UCSD-AML1 (cell line): ENCODE measurements at regions not wholly inside any gene's neighbourhood (a gene's known extent, or its start where the extent isn't known, plus 50 kb on each side); places are given as distances from the start of the nearest gene placed in this dataset.

ENCODE experiments used
- DNase-seq: peaks from one replicate; lab custom pipeline; 2025; ENCODE audit not compliant: unreplicated experiment; lab: John Stamatoyannopoulos, UW

DNA sequence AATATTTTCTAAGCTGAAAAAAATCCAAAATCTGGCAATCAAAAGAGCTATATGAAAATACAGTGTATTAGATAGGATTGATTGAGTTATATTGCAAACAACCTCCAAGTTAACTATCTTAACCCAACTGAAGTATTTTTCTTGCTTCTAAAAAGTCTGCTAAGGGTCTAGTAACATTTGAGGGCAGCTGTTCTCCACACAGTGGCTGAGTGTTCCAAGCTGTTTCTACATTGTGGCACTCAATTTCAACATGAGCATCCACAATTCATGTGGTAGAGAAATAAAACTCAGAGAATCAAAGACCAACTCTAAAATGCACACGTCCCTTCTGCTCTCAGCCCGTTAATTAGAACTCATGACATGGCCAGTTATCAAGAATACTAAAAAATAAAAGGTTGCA, 340.0 kb downstream of the C12orf50 start:
- DNase-seq: no peak

DNA sequence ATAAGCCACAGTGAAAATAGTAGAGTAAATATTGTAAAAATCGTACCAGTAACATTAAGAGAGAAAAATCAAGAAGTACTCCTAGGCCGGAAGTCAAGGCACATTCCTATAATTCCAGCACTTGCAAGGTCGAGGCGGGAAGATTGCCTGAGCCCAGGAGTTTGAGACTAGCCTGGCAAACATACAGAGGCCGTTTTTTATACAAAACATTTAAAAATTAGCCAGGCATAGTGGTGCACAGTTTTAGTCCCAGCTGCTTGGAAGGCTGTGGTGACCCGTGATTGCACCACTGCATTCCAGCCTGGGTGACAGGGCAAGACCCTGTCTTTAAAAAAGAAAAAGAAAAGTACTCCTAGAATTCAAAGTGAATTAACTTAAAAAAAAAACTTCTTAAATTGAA, 341.8 kb downstream of the C12orf50 start:
- DNase-seq: no peak

DNA sequence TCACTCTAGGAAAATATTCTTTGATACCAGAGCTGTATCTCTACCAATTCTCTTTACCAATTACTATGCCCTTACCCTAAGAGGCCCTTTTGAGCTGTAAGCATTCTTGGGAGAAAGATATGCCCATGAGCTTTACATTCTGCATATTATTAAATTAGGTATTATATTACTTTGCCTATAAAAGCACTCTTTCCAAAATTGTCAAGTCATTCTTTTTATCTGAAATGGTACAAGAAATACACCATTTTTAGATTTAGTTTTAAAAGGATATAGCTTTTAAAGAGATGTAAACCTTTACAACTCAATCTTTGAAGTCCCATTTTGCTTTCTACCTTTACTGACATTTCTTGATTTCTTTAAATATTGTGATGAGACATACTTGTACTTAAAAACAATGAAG, 343.5 kb downstream of the C12orf50 start:
- no peak for DNase-seq

DNA sequence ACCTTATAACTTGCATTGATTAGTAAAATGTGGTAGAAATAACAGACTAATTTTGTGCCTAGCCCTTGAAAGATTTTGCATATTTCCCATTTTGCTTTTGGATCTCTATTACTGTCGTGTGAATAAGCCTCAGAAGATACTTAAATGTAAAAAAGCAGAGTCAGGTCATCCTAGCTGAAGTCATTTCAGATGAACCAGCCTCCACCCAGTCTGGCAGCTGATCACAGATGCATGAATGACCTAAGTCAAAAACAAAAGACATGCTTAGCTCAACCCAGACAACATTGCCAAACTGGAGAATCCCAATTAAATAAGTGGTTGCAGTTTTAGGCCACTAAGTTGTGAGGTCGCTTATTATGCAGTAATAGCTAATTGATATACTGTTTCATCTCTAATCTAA, 349.9 kb downstream of the C12orf50 start:
- DNase-seq: no peak

DNA sequence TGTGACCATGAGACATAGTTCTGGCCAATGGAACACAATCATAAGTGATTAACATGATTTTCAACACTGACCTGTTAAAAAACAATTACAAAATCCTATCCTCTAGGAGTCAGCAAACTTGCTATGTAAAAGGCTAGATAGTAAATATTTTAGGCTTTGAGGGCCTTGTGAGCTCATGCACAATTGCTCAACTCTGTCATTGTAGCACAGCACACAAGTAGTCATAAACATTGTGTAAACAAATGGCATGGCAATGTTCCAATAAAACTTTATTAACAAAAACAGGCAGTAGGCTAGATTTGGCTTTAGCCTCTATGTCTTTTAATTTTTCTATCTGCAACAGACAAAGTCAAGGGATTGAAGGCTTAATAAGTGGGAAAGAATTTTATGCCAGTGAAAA, 350.7 kb downstream of the C12orf50 start:
- no peak for DNase-seq

DNA sequence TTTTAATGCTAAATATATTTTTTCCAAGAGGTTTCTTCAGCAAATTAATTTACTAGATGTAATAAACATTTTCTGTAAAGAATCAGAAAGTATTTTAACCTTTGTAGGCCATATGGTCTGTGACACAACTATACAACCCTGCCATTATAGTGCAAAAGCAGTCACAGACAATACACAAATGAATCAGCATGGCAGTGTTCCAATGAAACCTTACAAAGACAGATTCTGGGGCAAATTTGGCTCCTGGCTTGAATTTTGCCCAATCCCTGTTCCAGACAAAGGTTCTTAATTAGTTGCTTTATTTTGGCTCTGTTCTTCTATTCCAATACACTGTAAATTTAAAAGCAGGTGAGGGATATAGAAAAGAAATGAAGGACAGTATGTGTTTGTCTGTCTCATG, 352.5 kb downstream of the C12orf50 start:
- DNase-seq: no peak

DNA sequence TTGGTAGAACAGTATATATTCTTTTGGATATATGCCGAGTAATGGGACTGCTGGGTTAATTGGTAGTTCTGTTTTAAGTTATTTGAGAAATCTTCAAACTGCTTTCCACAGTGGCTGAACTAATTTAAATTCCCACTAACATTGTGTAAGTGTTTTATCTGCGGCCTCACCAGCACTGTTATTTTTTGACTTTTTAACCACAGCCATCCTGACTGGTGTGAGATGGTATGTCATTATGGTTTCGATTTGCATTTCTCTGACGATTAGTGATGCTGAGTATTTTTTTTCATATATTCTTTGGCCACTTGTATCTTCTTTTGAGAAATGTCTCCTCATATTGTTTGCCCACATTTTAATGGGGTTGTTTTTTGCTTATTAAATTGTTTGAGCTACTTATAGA, 357.4 kb downstream of the C12orf50 start:
- DNase-seq: no peak

DNA sequence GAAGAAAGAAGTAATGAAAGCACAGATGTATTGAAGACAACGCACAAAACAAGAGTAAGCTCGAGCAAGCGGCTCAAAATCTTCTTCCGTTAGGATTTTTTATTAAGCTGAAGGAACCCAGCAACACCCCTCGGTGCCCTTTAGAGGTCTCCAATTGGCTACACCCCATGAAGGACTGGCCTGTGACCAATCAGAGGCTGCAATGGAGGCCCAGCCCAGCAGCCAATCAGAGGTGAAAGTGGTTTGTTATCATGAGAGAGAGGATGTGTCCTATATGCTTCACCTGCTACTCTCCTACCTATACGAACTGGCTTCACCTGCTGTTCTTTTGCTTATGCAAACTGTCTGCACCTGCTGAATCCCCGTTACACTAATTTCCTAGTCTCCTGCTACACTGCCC, 358.8 kb downstream of the C12orf50 start:
- DNase-seq: no peak

DNA sequence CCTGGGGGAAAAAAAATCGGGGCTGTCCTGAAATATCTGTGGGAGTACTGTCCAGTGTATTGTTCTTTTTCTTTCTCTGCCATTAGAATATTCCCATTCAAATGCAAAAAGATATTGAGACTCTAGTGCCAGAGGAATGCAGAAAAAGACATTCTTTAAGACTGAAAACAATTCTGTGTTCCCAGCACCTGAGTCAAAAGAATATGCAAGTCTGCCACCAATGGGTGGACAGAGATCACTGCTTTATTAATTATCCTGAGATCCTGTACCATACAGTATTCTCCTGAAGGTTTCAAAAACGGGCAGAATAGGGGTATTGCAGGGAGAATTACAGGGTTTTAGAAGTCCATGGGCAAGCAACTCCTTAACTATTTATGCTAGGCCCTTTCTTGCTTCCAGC, 361.8 kb downstream of the C12orf50 start:
- no peak for DNase-seq

DNA sequence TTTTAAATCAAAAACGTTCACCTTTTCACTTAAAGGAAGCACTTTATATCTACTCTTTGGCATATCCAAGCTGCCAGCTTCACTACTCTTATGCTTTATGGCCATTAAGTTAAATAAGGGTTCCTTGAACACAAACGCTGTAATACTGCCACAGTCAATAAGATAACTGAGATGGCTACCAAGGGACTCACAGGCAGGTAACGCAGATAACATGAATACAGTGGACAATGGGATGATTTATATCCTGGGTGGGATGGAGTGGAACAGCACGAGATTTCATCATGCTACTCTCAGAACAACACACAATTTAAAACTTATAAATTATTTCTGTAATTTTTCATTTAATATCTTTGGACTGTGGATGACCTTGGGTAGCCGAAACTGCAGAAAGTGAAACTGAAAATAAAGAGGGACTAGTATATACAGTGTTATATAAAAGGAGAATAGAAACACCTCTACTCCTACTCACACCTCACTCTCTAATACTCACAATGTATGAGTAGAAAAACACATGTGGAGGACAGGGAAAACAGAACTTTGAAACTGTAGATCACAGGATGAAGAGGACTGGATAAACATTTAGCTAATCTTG, 367.3 kb downstream of the C12orf50 start:
- no peak for DNase-seq

DNA sequence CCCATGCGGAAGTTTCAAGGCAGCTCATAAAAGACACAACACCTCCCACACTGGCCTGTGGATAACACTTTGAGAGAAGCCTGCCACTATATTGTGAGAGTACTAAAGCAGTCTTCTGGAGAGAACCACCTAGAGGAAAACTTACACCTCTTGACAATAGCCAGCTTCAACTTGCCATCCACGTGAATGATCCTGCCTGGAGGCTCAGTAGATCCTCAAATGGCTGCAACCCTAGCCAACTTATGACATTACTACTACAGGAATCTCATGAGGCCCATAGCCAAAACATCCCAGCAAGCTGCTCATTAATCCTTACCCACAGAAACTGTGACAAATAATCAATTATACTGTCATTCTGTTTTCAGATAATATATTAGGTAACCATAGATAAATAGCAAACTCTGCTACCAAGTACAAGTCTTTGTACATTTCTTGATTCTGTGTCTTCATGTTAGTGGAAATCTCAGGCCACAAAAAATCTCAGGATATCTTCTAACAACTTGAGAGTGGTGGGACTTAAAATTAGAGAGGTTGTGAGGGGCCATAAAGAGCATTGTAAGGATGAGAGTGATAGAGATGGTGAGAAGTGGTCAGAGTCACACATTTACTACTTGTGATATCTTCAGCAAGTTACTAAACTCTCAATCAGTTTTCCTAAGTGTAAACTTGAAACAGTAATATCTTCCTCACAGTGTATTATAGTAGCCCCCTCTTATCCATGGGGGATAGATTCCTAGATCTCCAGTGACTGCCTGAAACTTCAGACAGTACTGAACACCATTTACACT, 368.0 kb downstream of the C12orf50 start:
- no peak for DNase-seq

DNA sequence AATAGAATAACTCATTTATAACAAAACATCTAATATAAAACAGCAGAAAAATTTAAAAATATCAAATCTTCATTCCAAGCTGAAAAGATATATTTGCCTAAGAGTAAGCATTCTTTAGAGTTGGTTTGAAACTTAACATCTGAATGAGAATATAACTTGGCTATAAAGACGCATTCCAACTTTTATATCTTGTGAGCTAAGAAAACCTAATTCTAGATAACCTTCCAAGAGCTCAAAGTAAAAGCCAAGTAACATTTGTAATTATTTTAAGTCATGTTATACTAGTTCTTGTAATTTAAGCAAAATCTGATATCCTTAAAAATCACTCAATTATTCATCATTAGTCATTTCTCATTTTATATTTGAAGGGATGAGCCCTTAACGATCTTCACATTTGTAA, 368.9 kb downstream of the C12orf50 start:
- DNase-seq: no peak

DNA sequence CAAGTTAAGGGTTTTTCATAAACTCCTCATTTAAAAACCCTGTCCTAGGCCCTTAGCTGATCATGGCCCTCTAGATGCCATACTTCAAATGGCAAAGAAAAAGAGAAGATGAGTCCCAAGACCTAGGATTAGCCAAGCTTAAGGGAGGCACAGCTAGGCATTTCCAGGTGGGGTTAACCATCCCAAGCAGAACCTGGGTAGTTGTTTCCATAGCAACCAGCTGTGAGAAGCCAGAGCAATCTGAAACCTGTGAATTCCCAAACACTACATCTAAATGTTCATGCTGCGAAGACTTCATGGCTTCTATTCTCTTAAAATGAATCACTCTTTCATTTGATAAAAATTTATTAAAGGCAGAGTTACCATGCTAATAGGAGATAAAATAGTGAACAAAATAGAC, 372.9 kb downstream of the C12orf50 start:
- DNase-seq: no peak

DNA sequence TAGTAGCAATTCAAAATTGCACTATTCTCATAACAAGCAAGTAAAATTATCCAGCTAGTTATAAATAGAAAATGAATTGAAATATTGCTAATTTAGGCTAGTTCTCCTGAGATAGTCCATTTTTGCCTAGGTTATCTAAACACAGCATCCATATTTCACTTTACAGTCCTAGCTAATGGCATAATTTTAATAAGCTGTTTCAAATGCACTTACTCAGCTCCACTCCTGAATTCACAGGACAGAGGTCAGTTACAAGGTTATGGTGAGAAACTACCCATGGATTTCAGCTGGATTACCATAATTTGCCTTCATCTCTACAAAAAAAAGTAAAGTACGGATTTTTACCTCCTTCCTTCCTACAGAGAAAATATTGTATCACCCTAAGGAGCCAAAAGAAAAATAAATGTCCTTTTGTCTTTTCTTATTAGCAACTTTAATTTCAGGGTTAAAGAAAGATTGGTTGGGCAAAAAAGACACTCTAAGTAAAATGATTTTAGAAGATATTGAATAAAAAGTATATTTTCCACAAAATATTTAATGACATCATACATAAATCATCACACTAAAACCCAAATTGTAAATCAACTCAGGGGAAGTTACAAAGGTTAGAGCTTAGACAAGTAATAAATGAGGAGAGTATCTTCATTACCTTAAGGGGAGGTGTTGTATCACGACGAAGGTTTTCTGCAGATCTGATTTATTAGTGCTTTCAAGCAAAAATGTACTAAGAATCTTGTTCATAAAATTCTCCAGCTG, 377.4 kb downstream of the C12orf50 start:
- no peak for DNase-seq

DNA sequence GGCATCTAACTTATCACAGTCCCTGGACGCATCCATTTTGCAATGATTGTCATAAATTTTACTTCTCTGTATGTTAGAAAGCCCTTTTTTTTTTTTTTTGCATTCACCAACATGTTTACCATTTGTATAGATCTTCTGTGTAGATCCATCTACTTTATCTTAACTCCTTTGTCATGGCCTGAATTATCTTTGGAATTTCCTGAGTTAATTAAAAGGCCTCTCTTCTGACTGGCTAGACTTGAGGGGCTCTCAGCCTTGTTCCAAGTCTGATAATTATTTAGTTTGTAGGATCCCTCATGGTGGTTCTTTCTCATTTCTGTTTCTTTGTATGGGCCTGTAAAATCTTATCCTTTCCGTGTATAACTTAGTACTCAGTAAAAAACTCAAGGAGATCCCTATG, 387.0 kb downstream of the C12orf50 start:
- DNase-seq: no peak

DNA sequence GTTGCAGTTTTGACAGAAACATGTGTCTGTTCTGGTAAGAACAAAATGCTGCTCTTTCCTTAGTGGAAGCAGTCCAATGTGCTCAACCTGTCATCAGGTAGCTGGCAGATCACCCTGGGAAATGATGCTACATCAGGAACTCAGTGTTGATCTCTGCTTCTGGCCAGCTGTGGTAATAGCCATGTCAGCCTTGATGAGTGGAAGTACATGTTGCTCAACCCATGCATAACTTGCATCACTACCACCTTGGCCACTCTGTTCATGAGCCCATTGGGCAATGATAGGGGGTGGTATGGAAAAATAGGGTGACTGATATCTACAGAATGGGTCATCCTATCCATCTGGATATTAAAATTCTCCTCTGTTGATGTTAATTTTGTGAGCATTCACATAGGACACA, 411.0 kb downstream of the C12orf50 start:
- no peak for DNase-seq

DNA sequence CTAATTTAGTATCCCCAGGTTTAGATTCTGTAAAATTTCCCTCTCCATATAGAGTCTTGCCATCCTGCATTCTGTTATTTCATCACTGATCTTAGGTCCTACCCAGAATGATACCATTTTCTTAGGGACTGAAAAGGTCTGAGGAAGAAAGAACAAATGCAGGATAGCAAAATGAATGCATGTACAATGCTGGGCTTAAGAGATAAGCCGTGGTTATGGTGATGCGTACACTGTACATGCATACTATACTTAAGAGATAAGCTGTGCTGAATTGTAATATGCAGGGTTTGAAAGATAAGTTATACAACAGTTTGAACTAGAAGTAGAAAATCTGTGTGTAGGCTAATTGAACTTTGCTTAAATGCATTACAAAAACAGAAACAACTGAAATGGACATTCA, 416.2 kb downstream of the C12orf50 start:
- DNase-seq: no peak

DNA sequence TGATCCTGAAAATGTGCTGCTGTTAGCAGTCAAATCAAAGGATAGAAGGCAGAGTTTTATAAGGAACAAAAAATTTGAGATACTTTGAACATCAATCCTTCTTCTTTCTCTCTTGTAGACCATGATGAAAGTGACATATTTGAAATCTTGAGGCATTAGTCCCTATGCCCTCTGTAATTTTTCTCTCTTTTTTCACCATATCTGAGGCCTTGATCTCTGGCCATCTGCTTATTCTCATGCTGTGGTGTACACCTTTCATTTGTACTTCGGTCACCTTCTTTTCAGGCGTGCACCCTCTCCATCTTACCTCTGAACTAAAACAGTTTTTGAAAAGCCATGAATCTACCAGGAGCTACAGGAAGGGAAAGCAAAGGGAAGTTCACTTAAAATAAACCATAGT, 420.9 kb downstream of the C12orf50 start:
- DNase-seq: no peak

DNA sequence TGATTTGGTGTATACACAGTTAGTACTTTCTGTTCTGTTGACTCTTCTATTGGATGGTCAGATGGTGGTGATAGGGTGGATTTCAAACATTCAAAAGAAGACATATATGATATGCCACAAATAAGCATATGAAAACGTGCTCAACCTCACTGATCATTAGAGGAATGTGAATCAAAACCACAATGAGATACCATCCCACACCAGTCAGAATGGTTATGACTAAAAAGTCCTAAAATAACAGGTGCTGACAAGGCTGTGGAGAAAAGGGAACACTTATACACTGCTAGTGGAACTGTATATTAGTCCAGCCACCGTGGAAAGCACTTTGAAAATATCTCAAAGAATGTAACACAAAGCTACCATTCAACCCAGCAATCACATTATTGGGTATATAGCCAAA, 425.5 kb downstream of the C12orf50 start:
- no peak for DNase-seq

DNA sequence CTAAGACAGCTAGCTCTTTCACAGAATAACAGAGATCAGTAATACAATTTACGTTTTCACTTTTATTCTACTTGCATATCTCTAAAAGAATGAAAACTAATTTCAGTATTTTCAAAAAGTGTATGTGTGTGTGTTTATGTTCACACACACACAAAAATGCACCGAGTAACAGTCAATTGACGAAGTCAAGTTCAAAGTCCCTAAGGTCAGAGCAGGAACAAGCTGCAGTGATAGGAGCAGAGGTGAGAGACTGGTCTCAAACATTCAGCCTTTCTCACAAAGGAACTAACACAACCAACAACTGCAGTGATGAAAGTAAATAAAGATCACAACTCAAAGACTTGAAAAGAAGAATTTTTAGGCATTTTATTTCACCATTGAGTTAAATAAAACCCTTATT, 429.7 kb downstream of the C12orf50 start:
- DNase-seq: no peak

DNA sequence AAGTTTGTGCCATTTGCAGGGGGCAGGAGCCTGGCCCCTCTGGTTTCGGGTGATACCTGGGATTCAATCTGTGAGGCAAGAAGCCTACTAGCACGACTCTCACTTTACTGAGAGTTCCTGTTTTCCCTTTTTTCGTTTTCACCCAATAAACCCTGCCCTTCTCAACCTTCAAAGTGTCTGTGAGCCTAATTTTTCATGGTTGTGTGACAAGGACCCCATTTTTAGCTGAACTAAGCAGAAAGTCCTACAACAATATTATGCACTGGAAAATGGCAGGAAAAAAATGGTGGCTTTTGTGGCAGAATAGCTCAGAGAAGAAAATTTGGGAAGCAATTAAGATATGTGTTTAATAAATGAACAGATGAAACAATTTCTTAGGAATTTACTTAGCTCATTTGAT, 432.1 kb downstream of the C12orf50 start:
- no peak for DNase-seq

DNA sequence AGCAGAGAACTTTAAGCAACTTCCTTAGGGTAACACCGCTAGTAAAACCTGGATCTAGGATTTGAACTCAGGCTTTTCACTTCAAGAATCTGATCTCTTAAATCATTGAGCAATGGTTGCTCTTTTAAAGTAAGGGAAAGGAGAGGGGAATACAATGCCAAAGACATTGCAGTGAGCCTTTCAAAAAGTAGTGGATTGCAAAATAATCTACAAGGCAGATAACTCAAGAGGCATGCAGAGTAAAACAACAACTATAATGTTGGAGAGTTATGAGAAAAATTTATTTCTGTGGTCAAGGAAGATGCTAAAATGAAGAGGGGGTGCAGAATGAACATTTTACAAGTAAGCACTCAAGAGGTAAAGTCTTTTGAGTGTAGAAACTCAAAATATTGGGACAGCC, 432.6 kb downstream of the C12orf50 start:
- no peak for DNase-seq
